Fibroblast of mammary gland (primary cell): ENCODE measurements at regions not wholly inside any gene's neighbourhood (a gene's known extent, or its start where the extent isn't known, plus 50 kb on each side); places are given as distances from the start of the nearest gene placed in this dataset.
A peak's percentile ranks its signal among the peaks of the same experiment; 100 is the strongest.

Source experiments
- DNase-seq: peaks from one replicate; pipeline ENCODE4 v3.0.0-alpha.2; 2010; ENCODE audit warnings: low read depth
- H3K4me3 ChIP-seq: 2 replicates; pipeline ENCODE4 v1.5.1; 2011; ENCODE audit warnings: low read depth, mild to moderate bottlenecking, low read length, moderate library complexity; ENCODE audit not compliant: control insufficient read depth
- TF ChIP-seq, protein P1 (sequence below): conservative IDR thresholded peaks from 2 replicates; pipeline ENCODE4 v1.5.1; 2011; ENCODE audit warnings: low read depth, low read length, inconsistent platforms; ENCODE audit not compliant: control insufficient read depth, insufficient read depth

DNA sequence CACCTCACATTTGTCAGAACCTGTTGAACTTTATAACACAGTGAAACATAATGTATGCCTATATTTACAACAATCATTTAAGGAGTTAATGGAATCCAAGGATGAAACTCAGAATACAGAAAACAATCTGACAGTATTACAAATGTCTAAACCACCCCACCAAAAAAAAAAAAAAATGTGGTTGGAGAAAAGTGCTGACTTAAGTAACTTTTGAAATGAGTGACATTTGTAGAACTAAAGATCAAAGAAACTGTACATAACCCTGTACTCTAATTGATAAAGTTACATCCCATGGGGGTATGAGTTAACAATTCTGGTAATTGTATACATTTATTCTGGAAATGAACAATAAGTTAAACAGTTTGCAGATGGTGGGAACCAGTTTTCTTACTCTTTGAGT, 372.1 kb upstream of the TMEFF2 start:
- TF ChIP-seq, protein P1, sequence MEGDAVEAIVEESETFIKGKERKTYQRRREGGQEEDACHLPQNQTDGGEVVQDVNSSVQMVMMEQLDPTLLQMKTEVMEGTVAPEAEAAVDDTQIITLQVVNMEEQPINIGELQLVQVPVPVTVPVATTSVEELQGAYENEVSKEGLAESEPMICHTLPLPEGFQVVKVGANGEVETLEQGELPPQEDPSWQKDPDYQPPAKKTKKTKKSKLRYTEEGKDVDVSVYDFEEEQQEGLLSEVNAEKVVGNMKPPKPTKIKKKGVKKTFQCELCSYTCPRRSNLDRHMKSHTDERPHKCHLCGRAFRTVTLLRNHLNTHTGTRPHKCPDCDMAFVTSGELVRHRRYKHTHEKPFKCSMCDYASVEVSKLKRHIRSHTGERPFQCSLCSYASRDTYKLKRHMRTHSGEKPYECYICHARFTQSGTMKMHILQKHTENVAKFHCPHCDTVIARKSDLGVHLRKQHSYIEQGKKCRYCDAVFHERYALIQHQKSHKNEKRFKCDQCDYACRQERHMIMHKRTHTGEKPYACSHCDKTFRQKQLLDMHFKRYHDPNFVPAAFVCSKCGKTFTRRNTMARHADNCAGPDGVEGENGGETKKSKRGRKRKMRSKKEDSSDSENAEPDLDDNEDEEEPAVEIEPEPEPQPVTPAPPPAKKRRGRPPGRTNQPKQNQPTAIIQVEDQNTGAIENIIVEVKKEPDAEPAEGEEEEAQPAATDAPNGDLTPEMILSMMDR = no peak
- H3K4me3 ChIP-seq = no peak overlapping the region
- DNase-seq = no peak

DNA sequence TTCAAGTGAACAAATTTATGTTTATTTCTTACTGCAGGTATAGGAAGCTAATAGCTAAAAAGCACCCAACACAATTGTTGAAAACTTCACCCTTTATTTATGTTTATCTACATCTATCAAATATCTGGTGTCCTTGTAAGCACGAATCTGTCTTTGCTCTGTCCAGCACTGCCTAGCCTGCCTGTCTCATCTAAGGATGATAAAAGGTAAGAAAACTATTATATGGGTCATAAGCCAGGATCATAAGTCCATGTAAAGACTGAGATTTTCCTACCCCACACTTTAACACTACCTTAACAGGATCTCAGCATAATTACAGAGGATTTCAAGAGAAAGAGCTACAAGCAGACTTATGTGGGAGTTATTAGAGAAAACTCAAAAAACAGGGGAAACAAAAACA, 365.6 kb upstream of the TMEFF2 start:
- DNase-seq = no peak
- TF ChIP-seq, protein P1 = no peak
- H3K4me3 ChIP-seq = no peak overlapping the region

DNA sequence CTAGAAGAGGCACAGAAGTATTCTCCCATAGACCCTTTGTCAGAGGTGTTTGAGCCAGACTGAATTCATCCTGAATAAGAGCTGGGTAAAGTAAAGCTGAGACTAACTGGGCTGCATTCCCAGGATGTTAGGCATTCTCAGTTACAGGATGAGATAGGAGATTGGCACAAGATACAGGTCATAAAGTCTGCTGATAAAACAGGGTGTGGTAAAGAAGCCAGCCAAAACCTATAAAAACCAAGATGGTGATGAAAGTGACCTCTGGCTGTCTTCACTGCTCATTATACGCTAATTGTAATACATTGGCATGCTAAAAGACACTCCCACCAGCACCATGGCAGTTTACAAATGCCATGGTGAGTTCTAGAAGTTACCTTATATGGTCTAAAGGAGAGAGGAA, 364.9 kb upstream of the TMEFF2 start:
- no peak for DNase-seq
- TF ChIP-seq, protein P1 = no peak
- H3K4me3 ChIP-seq = no peak overlapping the region

DNA sequence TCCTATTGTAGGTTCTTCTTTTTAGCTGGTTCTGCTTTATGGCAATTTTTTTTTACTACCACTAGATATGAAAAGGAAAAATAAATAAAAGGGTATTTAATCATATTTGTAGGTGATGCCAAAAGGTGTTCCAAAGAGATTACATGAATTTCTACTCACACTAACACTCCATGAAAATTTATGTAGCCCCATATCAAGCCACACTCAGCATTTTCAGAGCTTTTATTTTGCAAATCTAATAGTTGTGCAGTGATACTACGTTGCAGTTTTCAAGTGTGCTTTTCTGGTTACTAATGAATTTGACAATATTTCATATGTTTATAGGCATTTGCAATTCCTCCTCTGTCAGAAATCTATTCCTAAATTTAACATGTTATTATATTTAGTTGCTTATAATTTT, 363.9 kb upstream of the TMEFF2 start:
- TF ChIP-seq, protein P1 = no peak

DNA sequence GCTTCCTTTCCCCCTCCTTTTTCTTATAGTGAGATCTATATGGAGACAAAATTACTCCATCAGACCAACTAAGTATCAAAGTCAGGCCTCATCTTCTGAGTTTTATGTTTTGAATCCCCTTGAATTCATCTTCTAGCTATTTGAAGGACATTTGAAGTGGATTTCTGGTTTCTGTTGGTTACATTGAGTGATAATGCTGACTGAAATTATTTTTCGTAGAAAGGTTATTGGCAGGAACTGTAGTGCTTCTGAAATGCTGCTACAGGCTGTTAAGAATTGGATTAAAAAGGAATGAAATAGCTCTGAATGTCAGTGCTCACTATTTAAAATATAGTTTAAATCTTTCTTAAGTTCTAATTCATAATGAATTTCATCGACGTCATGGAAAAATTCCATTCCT, 361.0 kb upstream of the TMEFF2 start:
- TF ChIP-seq, protein P1 = no peak
- no peak for DNase-seq
- H3K4me3 ChIP-seq = no peak overlapping the region

More for the DNA sequence above, 363.9 kb upstream of the TMEFF2 start:
- no peak overlapping the region for H3K4me3 ChIP-seq
- no peak for DNase-seq

DNA sequence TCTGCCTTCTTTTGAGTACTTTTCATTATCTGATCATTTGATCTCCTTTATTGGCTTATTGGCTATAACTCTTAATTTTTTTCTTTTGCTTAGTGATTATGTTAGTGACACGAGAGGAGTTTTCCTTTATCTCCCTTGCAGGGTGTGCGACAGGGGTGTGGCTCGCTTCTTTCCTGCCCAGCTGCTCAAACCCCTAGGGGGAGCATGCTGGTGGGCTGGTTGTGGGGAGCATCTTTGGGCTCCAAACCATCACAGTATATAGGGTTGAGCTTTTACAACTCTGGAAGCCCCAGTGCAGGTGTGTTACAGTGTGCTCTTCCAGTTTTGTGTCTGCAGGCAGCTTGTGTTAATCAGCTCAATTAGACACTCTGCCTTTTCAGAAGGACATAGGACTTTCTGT, 357.0 kb upstream of the TMEFF2 start:
- no peak for DNase-seq
- TF ChIP-seq, protein P1 = no peak
- H3K4me3 ChIP-seq = no peak overlapping the region

DNA sequence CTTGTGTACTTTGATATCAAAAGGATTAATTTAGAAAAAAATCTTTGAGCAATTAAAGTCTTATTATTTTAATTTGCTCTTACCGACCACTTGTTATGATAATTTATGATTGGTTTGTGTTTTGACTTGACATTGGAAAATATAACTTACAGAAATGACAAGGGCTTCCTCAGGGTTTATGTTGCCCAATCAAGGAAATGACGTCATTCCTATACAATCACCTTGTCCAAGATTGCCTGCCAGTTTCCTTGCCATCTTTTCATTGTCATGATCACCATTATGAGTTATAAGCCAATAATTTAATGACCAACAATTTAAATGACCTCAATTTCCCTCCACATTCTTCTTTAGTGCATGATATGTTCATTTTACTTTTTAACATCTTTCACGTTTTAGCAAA, 351.8 kb upstream of the TMEFF2 start:
- TF ChIP-seq, protein P1 = no peak
- peak; percentile 2 for DNase-seq
- no peak overlapping the region for H3K4me3 ChIP-seq
